Stimulated activated CD4-positive, alpha-beta T cell treated with anti-CD3 and anti-CD28 coated beads, TNF-alpha, amount 100 ng/mL, for 1 hour (primary cell): ENCODE measurements at regions not wholly inside any gene's neighbourhood (a gene's known extent, or its start where the extent isn't known, plus 50 kb on each side); places are given as distances from the start of the nearest gene placed in this dataset.

Experiments
- DNase-seq, 3 donors: peaks; one replicate each; pipeline ENCODE4 v3.0.0-alpha.2; 2020; ENCODE audit warnings: low read depth in 3 of 3, low spot score in 1 of 3

GRCh38 chr20:57860576-57860975, 150.8 kb upstream of the PMEPA1 start:
- no peak for DNase-seq

DNA sequence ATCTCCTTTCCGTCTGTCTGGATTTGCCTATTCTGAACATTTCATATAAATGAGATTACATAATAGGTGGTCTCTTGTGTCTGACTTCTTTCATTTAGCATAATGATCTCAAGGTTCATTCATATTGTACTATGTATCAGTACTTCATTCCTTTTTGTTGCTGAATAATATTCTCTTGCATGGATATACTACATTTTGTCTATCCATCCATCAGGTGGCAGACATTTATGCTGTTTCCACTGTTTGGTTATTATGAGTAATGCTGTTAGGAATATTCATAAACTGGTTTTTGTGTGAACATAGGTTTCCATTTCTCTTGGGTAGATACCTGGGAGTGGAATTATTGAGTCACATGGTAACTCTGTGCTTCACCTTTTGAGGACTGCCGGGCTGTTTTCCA, 148.2 kb upstream of the PMEPA1 start:
- no peak for DNase-seq

GRCh38 chr20:57857118-57857517, 147.3 kb upstream of the PMEPA1 start:
- DNase-seq: no peak

DNA sequence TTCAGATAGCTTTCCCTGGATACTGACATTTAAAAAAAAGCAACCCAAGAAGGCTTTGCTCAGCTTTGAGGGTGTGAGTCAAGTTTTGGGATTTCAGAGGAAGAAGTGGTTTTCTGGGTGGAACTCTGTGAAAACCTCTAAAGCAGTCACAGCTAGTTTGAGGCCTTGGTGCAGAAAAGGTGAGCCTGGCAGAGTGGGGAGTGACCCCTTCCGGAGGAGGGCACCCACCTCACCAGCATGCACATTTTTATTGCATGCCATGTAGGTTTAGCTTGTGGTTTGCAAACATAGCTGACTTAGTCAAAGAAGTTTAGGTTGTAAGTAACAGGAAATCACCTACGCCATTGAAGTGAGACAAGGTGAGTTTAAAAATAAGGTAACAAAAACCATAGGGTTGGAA, 146.8 kb upstream of the PMEPA1 start:
- no peak for DNase-seq

- DNase-seq: no peak
Observed at GRCh38 chr20:57851796-57852195, 142.0 kb upstream of the PMEPA1 start.

DNA sequence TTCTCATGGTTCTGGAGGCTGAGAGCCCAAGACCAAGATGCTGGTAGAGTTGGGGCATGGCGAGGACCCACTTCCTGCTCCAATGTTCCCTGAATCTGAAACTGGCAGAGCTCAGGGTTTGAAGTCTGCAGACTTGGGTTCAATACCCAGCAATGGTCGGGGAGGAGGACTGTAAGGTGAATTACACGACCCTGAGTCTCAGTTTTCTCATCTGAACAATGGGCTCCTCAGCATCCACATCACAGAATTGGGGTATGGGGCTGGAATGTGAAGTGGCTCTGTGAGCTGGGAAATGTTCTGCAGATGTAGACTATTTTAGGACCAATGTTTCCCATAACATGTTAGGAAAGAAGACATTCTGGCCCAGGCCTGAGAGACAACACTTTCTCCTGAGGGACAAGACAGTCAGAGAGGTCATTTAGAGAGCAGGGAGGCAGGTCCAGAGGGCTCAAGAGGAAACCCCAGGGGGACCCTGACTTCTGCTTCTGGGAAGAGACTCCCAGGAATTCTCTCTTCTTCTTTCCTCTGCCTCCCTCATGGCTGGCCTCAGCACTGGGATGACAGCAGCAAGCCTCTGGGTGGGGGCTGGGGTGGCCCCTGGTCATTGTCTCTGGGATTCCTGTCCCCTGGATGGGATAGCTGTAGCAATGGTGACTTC, 141.3 kb upstream of the PMEPA1 start:
- no peak for DNase-seq

- no peak for DNase-seq
Observed at GRCh38 chr20:57849521-57850215, 139.9 kb upstream of the PMEPA1 start.

DNA sequence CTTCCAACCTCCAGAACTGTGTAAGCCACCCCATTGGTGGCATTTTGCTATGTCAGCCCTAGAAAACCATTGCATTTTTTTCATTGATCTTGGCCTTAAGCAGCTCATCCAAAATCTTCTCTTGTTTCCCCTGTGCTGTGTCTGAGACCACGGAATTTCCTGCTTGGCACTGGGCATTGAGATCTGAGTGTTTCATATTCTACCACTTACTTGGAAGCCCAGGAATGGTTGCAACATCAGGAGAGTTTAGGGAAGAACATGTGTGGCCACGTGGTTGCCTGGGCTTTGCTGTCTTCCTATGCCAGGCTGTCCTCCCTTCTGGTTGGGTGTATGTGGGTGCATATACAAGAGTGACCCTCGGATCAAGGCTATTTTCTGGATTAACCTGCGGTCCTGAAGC, 139.3 kb upstream of the PMEPA1 start:
- DNase-seq: no peak

- no peak for DNase-seq
Observed at GRCh38 chr20:57848282-57848681, 138.5 kb upstream of the PMEPA1 start.

DNA sequence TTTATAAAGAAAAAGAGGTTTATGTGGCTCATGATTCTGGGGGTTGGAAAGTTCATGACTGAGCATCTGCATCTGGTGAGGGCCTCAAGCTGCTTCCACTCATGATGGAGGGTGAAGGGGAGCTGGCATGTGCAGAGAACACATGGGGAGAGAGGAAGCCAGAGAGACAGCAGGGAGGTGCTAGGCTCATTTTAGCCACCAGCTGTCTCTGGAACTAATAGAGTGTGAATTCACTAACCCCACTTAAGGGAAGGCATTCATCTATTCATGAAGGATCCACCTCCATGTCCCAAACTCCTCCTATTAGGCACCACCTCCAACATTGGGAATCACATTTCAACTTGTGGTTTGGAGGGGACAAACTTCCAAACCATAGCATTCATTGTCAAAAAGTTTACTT, 137.3 kb upstream of the PMEPA1 start:
- no peak for DNase-seq

- no peak for DNase-seq
Observed at GRCh38 chr20:57844626-57845596, 135.1 kb upstream of the PMEPA1 start.

GRCh38 chr20:57843941-57844625, 134.3 kb upstream of the PMEPA1 start:
- no peak for DNase-seq

DNA sequence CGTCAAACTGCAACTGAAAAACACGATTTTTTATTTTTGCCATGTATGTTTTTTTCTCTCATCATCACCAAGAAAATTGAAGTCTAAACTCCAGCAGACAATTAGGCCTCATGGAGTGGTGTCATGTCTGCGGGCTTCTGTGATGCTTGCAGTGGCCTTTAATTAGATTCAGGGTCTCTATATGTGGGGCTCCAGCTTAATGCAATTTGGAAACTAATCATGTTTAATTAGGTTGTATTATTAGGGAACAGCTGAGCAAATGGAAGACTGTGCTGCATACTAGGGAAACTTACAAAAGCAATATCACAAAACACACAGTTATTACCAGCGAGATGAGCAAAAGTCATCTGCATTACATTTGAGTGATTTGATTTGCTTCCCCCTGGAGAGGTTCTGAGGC, 132.9 kb upstream of the PMEPA1 start:
- DNase-seq: no peak

DNA sequence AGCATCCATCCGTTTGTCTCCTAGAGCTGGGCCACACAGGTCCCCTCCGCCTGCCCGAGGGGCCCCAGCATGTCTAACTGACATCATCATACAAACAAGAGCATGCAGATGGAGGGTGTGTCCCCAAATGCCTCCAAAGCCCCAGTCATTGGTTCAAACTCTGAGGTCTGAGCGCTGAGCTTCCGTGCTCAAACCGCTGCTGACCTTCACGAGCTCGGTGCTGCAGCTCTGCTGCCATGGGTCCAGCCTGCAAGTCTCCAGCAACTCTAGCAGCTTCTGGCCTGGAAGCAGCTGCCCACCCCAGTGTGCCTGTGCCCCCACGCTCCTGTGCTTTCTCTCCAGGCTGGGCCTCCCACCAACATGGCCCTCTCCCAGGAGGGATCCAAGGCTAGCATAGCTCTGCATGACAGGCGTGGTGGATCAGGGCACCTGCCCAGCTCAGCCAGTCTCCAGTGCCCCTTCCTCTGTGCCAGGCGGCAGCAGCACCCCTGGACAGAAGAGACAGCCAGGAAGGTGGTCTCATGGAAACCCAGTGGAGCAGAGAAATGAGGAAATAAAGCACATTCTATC, 131.6 kb upstream of the PMEPA1 start:
- DNase-seq: no peak

DNA sequence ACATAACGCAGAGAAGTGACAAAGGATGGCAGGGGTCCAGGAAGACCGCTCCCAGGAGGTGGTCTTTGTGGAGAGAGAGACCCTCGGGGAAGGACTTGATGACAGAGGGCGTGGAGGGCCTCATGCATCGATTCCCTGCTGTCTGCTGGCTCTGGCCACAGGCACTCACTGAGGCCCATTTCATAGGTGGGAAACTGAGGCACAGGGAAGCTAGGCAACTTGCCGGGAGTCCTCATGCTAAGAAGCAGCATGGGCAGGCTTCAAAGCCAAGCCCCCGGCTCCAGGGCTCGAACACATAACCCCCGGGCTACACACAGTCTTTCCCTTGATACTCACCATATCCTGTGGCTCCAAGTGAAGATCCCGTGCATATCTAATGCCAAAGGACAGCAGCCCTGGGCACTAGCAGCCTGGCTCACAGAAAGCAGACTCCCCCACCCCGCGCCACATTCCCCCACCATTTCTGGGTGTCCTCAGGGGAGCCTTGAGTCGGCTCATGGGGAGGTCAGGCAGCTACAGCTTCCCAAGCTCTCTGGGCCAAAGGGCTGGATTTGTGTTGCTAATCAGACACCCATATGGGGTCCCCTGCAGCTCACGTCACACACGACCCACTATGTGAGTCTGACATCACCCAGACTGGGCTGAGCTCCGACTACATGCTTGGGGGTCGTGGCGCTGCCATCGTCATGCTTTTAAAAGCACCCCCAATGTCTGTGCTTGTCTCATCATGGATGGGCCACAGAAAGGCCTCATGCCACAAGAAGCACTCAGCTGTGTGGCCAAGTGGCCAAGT, 130.9 kb upstream of the PMEPA1 start:
- no peak for DNase-seq

GRCh38 chr20:57840066-57840465, 130.3 kb upstream of the PMEPA1 start:
- DNase-seq: no peak

DNA sequence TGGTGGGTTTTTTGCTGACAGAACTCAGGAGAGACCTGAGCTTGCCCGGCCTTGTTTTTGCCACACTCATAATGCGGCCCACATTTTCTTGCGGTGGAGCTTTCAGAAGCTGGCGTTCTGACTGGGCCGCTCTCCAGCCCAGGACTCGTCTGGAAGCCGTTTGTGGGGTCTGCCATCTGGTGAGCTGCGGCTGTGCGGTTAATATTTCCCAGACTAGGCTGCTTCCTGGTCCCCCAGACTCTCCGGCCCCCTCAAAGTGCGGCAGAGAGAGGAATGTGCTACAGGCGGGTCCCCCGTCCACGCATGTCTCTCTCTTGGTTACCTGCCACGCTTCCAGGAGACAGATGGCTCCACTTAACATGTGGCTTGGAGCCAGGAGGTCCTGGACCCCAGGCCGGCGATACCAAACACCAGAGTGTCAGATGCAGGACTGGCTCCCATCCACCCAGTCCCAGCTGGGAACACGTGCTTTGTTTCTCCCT, 128.9 kb upstream of the PMEPA1 start:
- no peak for DNase-seq

DNA sequence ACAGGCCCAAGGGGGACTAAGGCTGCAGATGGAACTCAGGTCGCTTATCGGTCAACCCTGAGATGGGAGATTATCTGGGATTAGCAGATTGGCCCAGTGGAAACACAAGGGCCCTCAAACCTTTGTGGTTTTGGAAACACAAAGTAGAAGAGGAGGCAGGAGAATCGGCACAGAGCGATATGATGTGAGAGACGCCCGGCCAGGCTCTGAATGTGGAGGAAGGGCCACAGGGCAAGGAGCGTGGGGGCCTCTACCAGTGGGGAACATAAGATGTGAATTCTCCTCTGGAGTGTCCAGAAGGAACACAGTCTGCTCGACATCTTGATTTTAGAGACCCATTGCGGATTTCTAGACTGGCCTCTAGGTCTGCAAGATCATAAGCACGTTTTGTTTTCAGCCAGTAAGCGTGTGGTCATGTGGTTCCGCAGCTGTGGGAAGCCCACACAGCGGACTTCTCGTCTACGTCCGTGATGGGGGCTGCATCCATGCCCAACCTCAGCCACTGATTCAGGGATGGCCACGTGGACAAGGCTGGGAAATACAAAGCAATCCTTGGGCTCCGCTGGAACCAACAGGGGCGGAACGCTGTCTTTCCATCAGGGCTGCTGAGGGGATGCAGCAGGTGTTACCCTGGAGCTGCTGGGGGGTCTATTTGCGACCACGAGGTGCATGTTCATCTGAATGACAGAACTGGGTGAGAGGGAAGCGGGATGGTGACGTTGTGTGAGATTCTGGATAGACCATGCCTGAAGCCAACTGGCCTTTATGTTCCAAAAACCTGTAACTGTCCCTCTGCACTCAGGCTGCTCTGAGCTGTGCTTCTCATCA, 127.6 kb upstream of the PMEPA1 start:
- DNase-seq: no peak
